Erythroblast (primary cell): ENCODE measurements at regions not wholly inside any gene's neighbourhood (a gene's known extent, or its start where the extent isn't known, plus 50 kb on each side); places are given as distances from the start of the nearest gene placed in this dataset.

ENCODE experiments used
- GATA1 ChIP-seq: IDR thresholded peaks from 2 replicates; pipeline ENCODE4 v1.6.1; 2011; ENCODE audit warnings: low read depth, mild to moderate bottlenecking, control low read depth, low read length, moderate library complexity
- POLR2A ChIP-seq: IDR thresholded peaks from 2 replicates; pipeline ENCODE4 v1.6.1; 2011; ENCODE audit warnings: mild to moderate bottlenecking, low read length

GRCh38 chr2:156017341-156017885, 315.1 kb downstream of the NR4A2 start:
- TF ChIP-seq POLR2A (no peak), GATA1 (no peak)
